SK-N-MC (cell line): ENCODE measurements at regions not wholly inside any gene's neighbourhood (a gene's known extent, or its start where the extent isn't known, plus 50 kb on each side); places are given as distances from the start of the nearest gene placed in this dataset.

Experiments used
- EZH2 ChIP-seq: fragments of 200-600 bp; sonication (generic); IDR thresholded peaks from one replicate; pipeline ENCODE4 v1.6.1; 2017; ENCODE audit warnings: antibody characterized with exemption
- POLR2AphosphoS5 ChIP-seq: IDR thresholded peaks from 2 replicates; pipeline ENCODE4 v1.6.1; 2012; ENCODE audit warnings: mild to moderate bottlenecking, low read depth, low read length, borderline replicate concordance

GRCh38 chr9:120177121-120177520 lies 402.8 kb downstream of the CDK5RAP2 start:
- TF ChIP-seq POLR2AphosphoS5, result no peak
- no peak for TF ChIP-seq EZH2
